Endothelial cell of umbilical vein (primary cell): ENCODE measurements at regions not wholly inside any gene's neighbourhood (a gene's known extent, or its start where the extent isn't known, plus 50 kb on each side); places are given as distances from the start of the nearest gene placed in this dataset.

Source experiments
- CTCF ChIP-seq, 2 donors: IDR thresholded peaks; 1 replicate in 1 of 2; 2 replicates in 1 of 2; pipeline ENCODE4 v1.5.1; 2011; ENCODE audit warnings: low read length in 2 of 2, mild to moderate bottlenecking in 2 of 2, moderate library complexity in 2 of 2, control low read depth in 1 of 2, inconsistent platforms in 1 of 2, low read depth in 1 of 2; ENCODE audit not compliant: insufficient read depth in 1 of 2; ENCODE audit errors: extremely low read depth in 1 of 2
- EZH2 ChIP-seq: IDR thresholded peaks from 2 replicates; pipeline ENCODE4 v1.6.1; 2012; ENCODE audit warnings: borderline replicate concordance, low read depth, mild to moderate bottlenecking, moderate library complexity, low read length, inconsistent platforms; ENCODE audit not compliant: severe bottlenecking
- JUN ChIP-seq: IDR thresholded peaks from 2 replicates; pipeline ENCODE4 v1.6.1; 2011; ENCODE audit warnings: borderline replicate concordance, low read depth; ENCODE audit not compliant: insufficient read length, insufficient read depth
- MAX ChIP-seq: IDR thresholded peaks from 2 replicates; pipeline ENCODE4 v1.6.1; 2011; ENCODE audit not compliant: insufficient read depth, insufficient read length
- MYC ChIP-seq: IDR thresholded peaks from one replicate; pipeline ENCODE4 v1.6.1; 2011; ENCODE audit warnings: mild to moderate bottlenecking, low read depth, low read length
- POLR2A ChIP-seq: IDR thresholded peaks from 2 replicates; pipeline ENCODE4 v1.6.1; 2012; ENCODE audit warnings: low read depth, mild to moderate bottlenecking, control low read depth, low read length
- POLR2AphosphoS5 ChIP-seq: IDR thresholded peaks from 2 replicates; pipeline ENCODE4 v1.6.1; 2012; ENCODE audit warnings: low read depth, mild to moderate bottlenecking, control low read depth, low read length, moderate library complexity; ENCODE audit not compliant: insufficient read depth

- TF ChIP-seq EZH2 (no peak), CTCF (IDR thresholded peaks at IDR 0.05; ENCODE audit: extremely low read depth in 1 of 2, insufficient read depth in 1 of 2, low read depth in 1 of 2, low read length in 2 of 2) (no peak), JUN (no peak), POLR2A (no peak), POLR2AphosphoS5 (no peak), MAX (no peak), MYC (no peak)
Measured at GRCh38 chrX:1075741-1076140, 136.7 kb downstream of the CRLF2 start.
